GM12878 (cell line): ENCODE measurements at regions not wholly inside any gene's neighbourhood (a gene's known extent, or its start where the extent isn't known, plus 50 kb on each side); places are given as distances from the start of the nearest gene placed in this dataset.

Experiments used
- ATAC-seq: fragments of 200-7000 bp; cut with Tn5 transposase; 3 replicates; pipeline ENCODE4 v1.9.1; 2020; ENCODE audit warnings: mild to moderate bottlenecking, moderate library complexity
- BruUV-seq: library from RNA; stranded (reverse); fragments of 400-500 nt; replicated peaks from 2 replicates; lab custom pipeline; 2021; lab: Mats Ljungman, UMichigan
- CTCF ChIA-PET: fragments of 300-600 bp; sonication (Branson Sonifier 250); formaldehyde crosslinking; extraction: SDS; loops from one replicate; lab custom pipeline; 2021; ENCODE audit warnings: inconsistent platforms; lab: Yijun Ruan, JAX
- POLR2A ChIA-PET: fragments of 350-600 bp; formaldehyde crosslinking; extraction: SDS; loops from one replicate; lab custom pipeline; 2021; ENCODE audit warnings: inconsistent platforms; lab: Charles Lee
- RAD21 ChIA-PET: fragments of 300-600 bp; sonication (Branson Sonifier 250); formaldehyde crosslinking; loops from one replicate; lab custom pipeline; 2023; ENCODE audit warnings: antibody characterized with exemption; ENCODE audit not compliant: unreplicated experiment; lab: Charles Lee
- SMC1A ChIA-PET: fragments of 300-600 bp; sonication (Branson Sonifier 250); formaldehyde crosslinking; loops from one replicate; lab custom pipeline; 2023; ENCODE audit not compliant: unreplicated experiment, uncharacterized antibody; lab: Charles Lee
- DNase-seq: peaks from one replicate; pipeline ENCODE4 v3.0.0-alpha.2; 2011; ENCODE audit warnings: low read depth, low spot score
- FAIRE-seq: peaks from 3 replicates; lab custom pipeline; 2011; peaks lifted over from hg19 to GRCh38; lab: Jason Lieb, UNC
- H2AFZ ChIP-seq: 2 replicates; pipeline ENCODE4 v1.6.0; 2011; ENCODE audit warnings: low read depth, low read length, control low read depth; ENCODE audit not compliant: control insufficient read depth
- H3K27ac ChIP-seq: 2 replicates; pipeline ENCODE4 v1.5.1; 2011; ENCODE audit warnings: control low read depth; ENCODE audit not compliant: control insufficient read depth, insufficient read depth
- H3K27me3 ChIP-seq, 2 experiments: replicated peaks in 1 of 2; 2 replicates each; pipeline versions ENCODE4 v1.6.0 to v1.6.1; 2011; ENCODE audit warnings: low read length in 1 of 2; ENCODE audit not compliant: control insufficient read depth in 2 of 2, insufficient read depth in 2 of 2
- H3K36me3 ChIP-seq, 2 experiments: 2 replicates each; pipeline ENCODE4 v1.5.1; 2011; ENCODE audit warnings: low read length in 1 of 2; ENCODE audit not compliant: control insufficient read depth in 2 of 2, insufficient read depth in 2 of 2
- H3K4me1 ChIP-seq: 2 replicates; pipeline ENCODE4 v1.6.1; 2011; ENCODE audit warnings: mild to moderate bottlenecking, low read length, moderate library complexity, mixed read lengths; ENCODE audit not compliant: control insufficient read depth, insufficient read depth
- H3K4me2 ChIP-seq: 2 replicates; pipeline ENCODE4 v1.6.0; 2011; ENCODE audit warnings: control low read depth; ENCODE audit not compliant: control insufficient read depth, insufficient read depth
- H3K4me3 ChIP-seq: fragments of 200-600 bp; sonication (generic); 2 replicates; pipeline ENCODE4 v1.5.1; 2016
- H3K79me2 ChIP-seq: 2 replicates; pipeline ENCODE4 v1.6.0; 2011; ENCODE audit warnings: low read length; ENCODE audit not compliant: control insufficient read depth, insufficient read depth
- H3K9ac ChIP-seq: 2 replicates; pipeline ENCODE4 v1.8.0; 2011; ENCODE audit warnings: low read length, control low read depth, mixed read lengths; ENCODE audit not compliant: control insufficient read depth, insufficient read depth
- H3K9me3 ChIP-seq: replicated peaks from 3 replicates; pipeline ENCODE4 v1.5.1; 2011; ENCODE audit warnings: mild to moderate bottlenecking, low read length; ENCODE audit not compliant: control insufficient read depth, insufficient read depth
- H4K20me1 ChIP-seq: 2 replicates; pipeline ENCODE4 v1.6.0; 2011; ENCODE audit not compliant: control insufficient read depth, insufficient read depth
- CBX3 ChIP-seq: fragments of 200-600 bp; sonication (generic); IDR thresholded peaks from 2 replicates; pipeline ENCODE4 v1.6.1; 2016; ENCODE audit warnings: low read depth, borderline replicate concordance
- CTCF ChIP-seq, 3 experiments: IDR thresholded peaks in 2 of 3; conservative IDR thresholded peaks in 1 of 3; 2 replicates each; pipeline ENCODE4 v1.5.1; 2011; ENCODE audit warnings: low read depth in 3 of 3, low read length in 3 of 3, mild to moderate bottlenecking in 3 of 3, control low read depth in 2 of 3, moderate library complexity in 2 of 3, inconsistent platforms in 1 of 3, mixed read lengths in 1 of 3; ENCODE audit not compliant: control insufficient read depth in 2 of 3, insufficient read depth in 1 of 3; ENCODE audit errors: extremely low read depth in 1 of 3
- ESRRA ChIP-seq: IDR thresholded peaks from 2 replicates; pipeline ENCODE4 v1.6.1; 2012; ENCODE audit warnings: mild to moderate bottlenecking, low read length, improper control_type of control experiment
- GATAD2B ChIP-seq: fragments of 450-650 bp; conservative IDR thresholded peaks from 2 replicates; pipeline ENCODE4 v1.6.1; 2017; ENCODE audit warnings: low read depth, mild to moderate bottlenecking, moderate library complexity
- HCFC1 ChIP-seq: fragments of 150-350 bp; IDR thresholded peaks from 2 replicates; pipeline ENCODE4 v1.6.1; 2014; ENCODE audit warnings: low read length
- MTA3 ChIP-seq: IDR thresholded peaks from 2 replicates; pipeline ENCODE4 v1.6.1; 2012; ENCODE audit warnings: low read length, inconsistent platforms, borderline replicate concordance
- MXI1 ChIP-seq: fragments of 150-350 bp; IDR thresholded peaks from 2 replicates; pipeline ENCODE4 v1.6.1; 2011; ENCODE audit warnings: low read depth, mild to moderate bottlenecking, inconsistent platforms, low read length, improper control_type of control experiment
- NBN ChIP-seq: fragments of 450-650 bp; IDR thresholded peaks from 2 replicates; pipeline ENCODE4 v1.6.1; 2016
- RB1 ChIP-seq: fragments of 450-650 bp; formaldehyde crosslinking; IDR thresholded peaks from 2 replicates; pipeline ENCODE4 v1.6.1; 2017; ENCODE audit warnings: mild to moderate bottlenecking, borderline replicate concordance
- RELA ChIP-seq: fragments of 450-650 bp; IDR thresholded peaks from 2 replicates; pipeline ENCODE4 v1.8.0; 2014; ENCODE audit warnings: borderline replicate concordance; ENCODE audit not compliant: partially characterized antibody
- TCF7 ChIP-seq: IDR thresholded peaks from 2 replicates; pipeline ENCODE4 v1.6.1; 2014; ENCODE audit warnings: antibody characterized with exemption, borderline replicate concordance
- ZBTB40 ChIP-seq: fragments of 450-650 bp; IDR thresholded peaks from 2 replicates; pipeline ENCODE4 v1.6.1; 2016; ENCODE audit warnings: mild to moderate bottlenecking, moderate library complexity, borderline replicate concordance
- ZNF384 ChIP-seq: IDR thresholded peaks from 2 replicates; pipeline ENCODE4 v1.6.1; 2012; ENCODE audit warnings: low read depth, mild to moderate bottlenecking, low read length, improper control_type of control experiment, borderline replicate concordance
- ZNF592 ChIP-seq: fragments of 450-650 bp; IDR thresholded peaks from 2 replicates; pipeline ENCODE4 v1.6.1; 2017; ENCODE audit warnings: mild to moderate bottlenecking, moderate library complexity
- ZZZ3 ChIP-seq: IDR thresholded peaks from 2 replicates; pipeline ENCODE4 v1.6.1; 2011; ENCODE audit warnings: low read depth; ENCODE audit not compliant: control insufficient read depth, insufficient read length
- WGBS: methylation state at CpG from one replicate; pipeline ENCODE4 v1.1.6; 2016; ENCODE audit warnings: low lambda C conversion rate; ENCODE audit not compliant: insufficient replicate concordance, insufficient coverage; ENCODE audit errors: missing lambda C conversion rate; 5-methylcytosine and 5-hydroxymethylcytosine counted together
- in situ Hi-C: fragments of 300-500 bp; cut with MboI; formaldehyde crosslinking; loops from 9 replicates; pipeline ENCODE4 v1.14.3; 2018; ENCODE audit warnings: mixed read lengths
- intact Hi-C: fragments of 100-400 bp; cut with micrococcal nuclease; formaldehyde crosslinking; loops from one replicate; pipeline ENCODE4 v1.14.2; 2022; ENCODE audit not compliant: unreplicated experiment

GRCh38 chr18:2168022-2168421 is 403.3 kb downstream of the METTL4 start:
- ATAC-seq, result no peak
- ChIA-PET POLR2A (no interaction called here), RAD21 (no interaction called here), CTCF (no interaction called here), SMC1A (no interaction called here)
- H3K9ac ChIP-seq, result no peak overlapping the region
- no TSS peak for BruUV-seq
- DNase-seq, result no peak
- H3K4me1 ChIP-seq, result no peaks in the 10 kb centered on the region
- intact Hi-C loops (no loop called here), in situ Hi-C loops (no loop called here)
- no peak overlapping the region for H3K27ac ChIP-seq
- no peak overlapping the region for H3K4me2 ChIP-seq
- FAIRE-seq, result no peak
- no peak overlapping the region for H3K4me3 ChIP-seq
- H3K9me3 ChIP-seq, result no peaks in the 10 kb centered on the region
- no peak overlapping the region for H2AFZ ChIP-seq
- H3K36me3 ChIP-seq, result no peaks in the 10 kb centered on the region
- H4K20me1 ChIP-seq, result no peaks in the 10 kb centered on the region
- no peaks in the 10 kb centered on the region for H3K79me2 ChIP-seq
- H3K27me3 ChIP-seq, result no peaks in the 10 kb centered on the region
- 18% methylated on average over 5 of the region's 5 CpGs for WGBS
- TF ChIP-seq ZBTB40 (no peak), GATAD2B (no peak), ZNF384 (no peak), MXI1 (no peak), RB1 (no peak), CTCF (IDR thresholded peaks at IDR 0.05 in 2 of 3, conservative IDR thresholded peaks at IDR 0.05 in 1 of 3; ENCODE audit: control insufficient read depth in 2 of 3, extremely low read depth in 1 of 3, insufficient read depth in 1 of 3, low read depth in 3 of 3, low read length in 3 of 3) (no peak), ZNF592 (no peak), TCF7 (no peak), ESRRA (no peak), RELA (no peak), MTA3 (no peak), HCFC1 (no peak), NBN (no peak), ZZZ3 (no peak), CBX3 (no peak)
